Muscle of leg (tissue), 3 donors: ENCODE measurements at regions not wholly inside any gene's neighbourhood (a gene's known extent, or its start where the extent isn't known, plus 50 kb on each side); places are given as distances from the start of the nearest gene placed in this dataset.

ENCODE experiments used
- DNase-seq: peaks from one replicate; pipeline ENCODE4 v3.0.0; 2013
- H3K27ac ChIP-seq: one replicate; pipeline ENCODE4 v1.5.1; 2013; ENCODE audit warnings: mild to moderate bottlenecking, low read length, control low read depth
- H3K27me3 ChIP-seq: one replicate; pipeline ENCODE4 v1.6.1; 2013; ENCODE audit warnings: low read length; ENCODE audit not compliant: control insufficient read depth, insufficient read depth
- H3K36me3 ChIP-seq: one replicate; pipeline ENCODE4 v1.6.1; 2013; ENCODE audit warnings: low read length; ENCODE audit not compliant: control insufficient read depth, insufficient read depth
- H3K4me1 ChIP-seq: one replicate; pipeline ENCODE4 v1.6.1; 2013; ENCODE audit warnings: low read length; ENCODE audit not compliant: control insufficient read depth, insufficient read depth
- H3K4me3 ChIP-seq: one replicate; pipeline ENCODE4 v1.5.1; 2013; ENCODE audit warnings: low read length, control low read depth
- H3K9me3 ChIP-seq: replicated peaks from 2 replicates; pipeline ENCODE4 v1.6.1; 2013; ENCODE audit warnings: low read depth, low read length; ENCODE audit not compliant: control insufficient read depth
- WGBS: methylation state at CpG from one replicate; pipeline ENCODE4 v1.1.5; 2013; ENCODE audit warnings: missing lambda C conversion rate; ENCODE audit not compliant: insufficient coverage; 5-methylcytosine and 5-hydroxymethylcytosine counted together

- Histone ChIP-seq H3K36me3 (no peaks in the 10 kb centered on the region), H3K9me3 (no peaks in the 10 kb centered on the region), H3K27ac (no peak overlapping the region), H3K4me3 (no peak overlapping the region), H3K27me3 (peaks cover 7% of the 10 kb centered on the region), H3K4me1 (peaks cover 5% of the 10 kb centered on the region)
- no peak for DNase-seq
Observed at GRCh38 chr15:66857694-66858093, 155.7 kb downstream of the SMAD6 start.

- no peaks in the 10 kb centered on the region for H3K9me3 ChIP-seq
- WGBS: 91% methylated on average over 4 of the region's 7 CpGs
- no peaks in the 10 kb centered on the region for H3K36me3 ChIP-seq
- no peak overlapping the region for H3K27ac ChIP-seq
- peaks cover 7% of the 10 kb centered on the region for H3K4me1 ChIP-seq
- H3K4me3 ChIP-seq: no peak overlapping the region
- peaks cover 5% of the 10 kb centered on the region for H3K27me3 ChIP-seq
- no peak for DNase-seq
Observed at GRCh38 chr15:66858423-66859207, 156.6 kb downstream of the SMAD6 start.

- Histone ChIP-seq H3K27me3 (no peaks in the 10 kb centered on the region), H3K4me1 (peaks cover 9% of the 10 kb centered on the region), H3K36me3 (no peaks in the 10 kb centered on the region), H3K9me3 (no peaks in the 10 kb centered on the region), H3K4me3 (no peak overlapping the region), H3K27ac (no peak overlapping the region)
- no peak for DNase-seq
- WGBS: 93% methylated on average over 2 of the region's 8 CpGs
Observed at GRCh38 chr15:66859688-66860253, 157.7 kb downstream of the SMAD6 start.

DNA sequence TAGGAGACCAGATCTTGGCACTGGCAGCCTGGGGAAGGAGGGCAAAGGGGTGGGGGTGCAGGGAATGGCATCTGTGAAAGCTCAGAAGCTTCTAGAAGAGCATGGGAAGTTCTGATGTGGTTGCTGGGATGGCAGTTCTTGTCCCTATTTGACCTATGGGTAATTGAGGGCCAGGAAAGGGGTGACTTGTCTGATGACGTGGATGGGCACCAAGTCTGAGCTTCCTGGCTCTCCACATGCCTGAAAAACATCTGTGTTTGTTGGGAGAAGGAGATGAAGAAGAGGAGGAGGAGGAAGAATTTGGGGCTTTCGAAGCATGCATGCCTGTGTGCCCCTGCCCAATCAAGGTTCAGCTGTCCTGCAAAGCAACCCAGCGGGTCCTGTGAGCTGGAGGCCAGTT, 158.8 kb downstream of the SMAD6 start:
- H3K27ac ChIP-seq: no peak overlapping the region
- 64% methylated on average over 1 of the region's 3 CpGs for WGBS
- H3K36me3 ChIP-seq: no peaks in the 10 kb centered on the region
- H3K4me3 ChIP-seq: no peak overlapping the region
- DNase-seq: no peak
- H3K4me1 ChIP-seq: peaks cover 9% of the 10 kb centered on the region
- H3K9me3 ChIP-seq: no peaks in the 10 kb centered on the region
- no peaks in the 10 kb centered on the region for H3K27me3 ChIP-seq

DNA sequence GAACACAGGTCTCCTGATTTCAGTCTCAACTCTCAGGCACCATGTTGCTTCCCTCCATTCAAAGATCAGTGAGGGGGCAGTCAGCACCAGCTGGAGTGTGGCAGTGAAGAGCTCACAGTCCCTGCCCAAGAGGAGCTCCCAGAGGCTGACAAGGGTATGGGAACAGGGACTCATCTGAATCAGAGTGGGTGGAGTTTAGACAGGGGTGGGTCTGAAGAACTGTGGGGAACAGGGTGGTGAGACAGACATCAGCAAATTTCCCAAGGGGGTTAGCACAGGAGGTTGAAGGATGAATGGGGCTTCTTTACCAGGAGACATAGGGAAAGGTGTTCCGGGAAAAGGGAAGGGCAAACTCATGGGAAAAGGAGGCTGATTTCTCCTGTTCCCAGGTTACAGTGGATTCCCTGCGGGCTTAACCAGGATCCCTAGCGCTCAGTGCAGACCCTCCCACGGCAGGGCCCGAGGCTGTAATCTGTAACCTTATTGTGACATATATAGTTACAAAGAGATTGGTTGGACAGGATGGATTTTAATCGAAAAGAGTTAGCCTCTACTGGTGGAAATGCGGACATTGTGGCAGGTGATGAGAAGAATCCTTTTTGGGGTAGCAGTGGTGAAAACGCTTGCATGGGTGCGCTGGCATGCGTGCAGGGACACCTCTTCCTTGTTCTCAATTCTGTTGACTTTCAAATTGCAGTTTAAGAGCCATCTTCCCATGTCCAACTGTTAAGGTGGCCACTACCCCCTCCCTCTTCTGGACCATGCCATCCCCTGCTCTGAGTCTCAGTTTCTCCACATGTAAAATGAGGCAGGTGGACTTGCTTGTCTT, 160.3 kb downstream of the SMAD6 start:
- Histone ChIP-seq H3K27ac (no peak overlapping the region), H3K9me3 (no peaks in the 10 kb centered on the region), H3K4me3 (no peak overlapping the region), H3K4me1 (peaks cover 13% of the 10 kb centered on the region), H3K36me3 (no peaks in the 10 kb centered on the region), H3K27me3 (no peaks in the 10 kb centered on the region)
- no peak for DNase-seq
- 86% methylated on average over 8 of the region's 10 CpGs for WGBS

GRCh38 chr15:66862940-66863335, 160.9 kb downstream of the SMAD6 start:
- H3K9me3 ChIP-seq: no peaks in the 10 kb centered on the region
- no peak overlapping the region for H3K4me3 ChIP-seq
- no peaks in the 10 kb centered on the region for H3K27me3 ChIP-seq
- DNase-seq: peak; percentile 90
- H3K36me3 ChIP-seq: no peaks in the 10 kb centered on the region
- H3K27ac ChIP-seq: no peak overlapping the region
- WGBS: 0% methylated on average over 4 of the region's 9 CpGs
- H3K4me1 ChIP-seq: peaks cover 13% of the 10 kb centered on the region

- Histone ChIP-seq H3K4me1 (peaks cover 14% of the 10 kb centered on the region), H3K27me3 (no peaks in the 10 kb centered on the region), H3K4me3 (no peak overlapping the region), H3K9me3 (no peaks in the 10 kb centered on the region), H3K36me3 (no peaks in the 10 kb centered on the region), H3K27ac (no peak overlapping the region)
- no CpG with 5 or more reads among the region's 2 CpGs for WGBS
- DNase-seq: no peak
Observed at GRCh38 chr15:66863390-66864085, 161.5 kb downstream of the SMAD6 start.

- DNase-seq: no peak
- Histone ChIP-seq H3K9me3 (no peaks in the 10 kb centered on the region), H3K27ac (no peak overlapping the region), H3K4me3 (no peak overlapping the region), H3K27me3 (no peaks in the 10 kb centered on the region), H3K4me1 (peaks cover 16% of the 10 kb centered on the region), H3K36me3 (no peaks in the 10 kb centered on the region)
- 87% methylated on average over 6 of the region's 9 CpGs for WGBS
Observed at GRCh38 chr15:66864086-66864830, 162.2 kb downstream of the SMAD6 start.

DNA sequence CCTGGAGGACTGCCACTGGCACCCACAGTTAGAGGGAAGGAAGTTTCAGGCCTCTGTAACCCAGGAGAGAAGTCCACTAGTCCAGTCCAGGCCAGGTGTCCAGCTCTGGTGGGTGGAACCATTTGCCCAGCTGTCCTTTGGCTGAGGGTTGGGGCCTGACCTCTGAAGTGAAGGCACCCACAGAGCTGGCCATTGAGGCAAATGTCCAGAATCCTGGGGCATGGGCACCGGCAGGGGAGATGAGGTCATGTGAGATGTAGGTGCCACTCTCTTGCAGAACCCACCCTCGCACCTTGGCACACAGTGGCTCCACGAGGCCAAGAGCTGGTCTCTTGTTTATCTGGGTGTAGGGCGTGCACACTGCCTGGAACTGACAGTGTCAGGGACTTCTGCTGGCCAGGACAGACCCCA, 162.8 kb downstream of the SMAD6 start:
- Histone ChIP-seq H3K4me3 (no peak overlapping the region), H3K27me3 (no peaks in the 10 kb centered on the region), H3K27ac (no peak overlapping the region), H3K9me3 (no peaks in the 10 kb centered on the region), H3K4me1 (peaks cover 16% of the 10 kb centered on the region), H3K36me3 (no peaks in the 10 kb centered on the region)
- 100% methylated on average over 4 of the region's 4 CpGs for WGBS
- peak; percentile 7 for DNase-seq
